ENCODE measurements at regions not wholly inside any gene's neighbourhood (a gene's known extent, or its start where the extent isn't known, plus 50 kb on each side); places are given as distances from the start of the nearest gene placed in this dataset.

GRCh38 chr22:27198518-27199035, 541.2 kb downstream of the MIAT start:
- no peak overlapping the region for H3K27ac ChIP-seq
- no peaks in the 10 kb centered on the region for H3K27me3 ChIP-seq
- intact Hi-C loops (cut with DNase I): no loop called here
- no peak overlapping the region for H3K4me3 ChIP-seq (replicated peaks in 1 of 3)
- TF ChIP-seq CTCF (IDR thresholded peaks at IDR 0.05) (no peak), POLR2A (IDR thresholded peaks at IDR 0.05) (no peak)
- peaks cover 8 to 11% of the 10 kb centered on the region in 2 donors for H3K4me1 ChIP-seq
- no peaks in the 10 kb centered on the region for H3K36me3 ChIP-seq
- DNase-seq: peak; percentile 43 to 64
- no peaks in the 10 kb centered on the region for H3K9me3 ChIP-seq

GRCh38 chr22:27199354-27199753, 542.0 kb downstream of the MIAT start:
- H3K27me3 ChIP-seq: no peaks in the 10 kb centered on the region
- peaks cover 8 to 11% of the 10 kb centered on the region in 2 donors for H3K4me1 ChIP-seq
- no peaks in the 10 kb centered on the region for H3K9me3 ChIP-seq
- H3K36me3 ChIP-seq: no peaks in the 10 kb centered on the region
- no peak overlapping the region for H3K27ac ChIP-seq
- intact Hi-C loops (cut with DNase I): no loop called here
- no peak for TF ChIP-seq CTCF (IDR thresholded peaks at IDR 0.05)
- no peak for TF ChIP-seq POLR2A (IDR thresholded peaks at IDR 0.05)
- no peak overlapping the region for H3K4me3 ChIP-seq (replicated peaks in 1 of 3)
- no peak for DNase-seq
- WGBS, 2 donors: 62 to 79% methylated on average over 2 of the region's 2 CpGs

- 92 to 96% methylated on average over 10 of the region's 10 CpGs for WGBS, 2 donors
- H3K27ac ChIP-seq: no peak overlapping the region
- no peak overlapping the region for H3K4me3 ChIP-seq (replicated peaks in 1 of 3)
- H3K4me1 ChIP-seq: peaks cover 14 to 17% of the 10 kb centered on the region in 2 donors
- DNase-seq: no peak
- no peaks in the 10 kb centered on the region for H3K36me3 ChIP-seq
- intact Hi-C loops (cut with DNase I): no loop called here
- TF ChIP-seq CTCF (IDR thresholded peaks at IDR 0.05) (no peak), POLR2A (IDR thresholded peaks at IDR 0.05) (no peak)
- no peaks in the 10 kb centered on the region for H3K9me3 ChIP-seq
- H3K27me3 ChIP-seq: no peaks in the 10 kb centered on the region
These were observed 543.9 kb downstream of the MIAT start for GRCh38 chr22:27201276-27201675.

GRCh38 chr22:27201741-27202140, 544.4 kb downstream of the MIAT start:
- intact Hi-C loops (cut with DNase I): no loop called here
- no peaks in the 10 kb centered on the region for H3K9me3 ChIP-seq
- no peak overlapping the region for H3K27ac ChIP-seq
- H3K4me3 ChIP-seq (replicated peaks in 1 of 3): no peak overlapping the region
- 90 to 92% methylated on average over 3 of the region's 3 CpGs for WGBS, 2 donors
- TF ChIP-seq POLR2A (IDR thresholded peaks at IDR 0.05) (no peak), CTCF (IDR thresholded peaks at IDR 0.05) (no peak)
- peaks cover 18 to 21% of the 10 kb centered on the region in 2 donors for H3K4me1 ChIP-seq
- H3K27me3 ChIP-seq: no peaks in the 10 kb centered on the region
- DNase-seq: no peak
- no peaks in the 10 kb centered on the region for H3K36me3 ChIP-seq

- Histone ChIP-seq H3K27me3 (no peaks in the 10 kb centered on the region), H3K4me1 (peaks cover 21 to 28% of the 10 kb centered on the region in 2 donors), H3K9me3 (no peaks in the 10 kb centered on the region), H3K4me3 (replicated peaks in 1 of 3) (no peak overlapping the region), H3K27ac (peak overlapping the region; percentile 17 to 73 (median 54)), H3K36me3 (no peaks in the 10 kb centered on the region)
- intact Hi-C loops (cut with DNase I): no loop called here
- TF ChIP-seq POLR2A (IDR thresholded peaks at IDR 0.05) (no peak), CTCF (IDR thresholded peaks at IDR 0.05) (no peak)
- 80 to 81% methylated on average over 2 of the region's 2 CpGs for WGBS, 2 donors
- DNase-seq: no peak
These were observed 545.9 kb downstream of the MIAT start for GRCh38 chr22:27203276-27203660.
